GM11168 (cell line): ENCODE measurements at regions not wholly inside any gene's neighbourhood (a gene's known extent, or its start where the extent isn't known, plus 50 kb on each side); places are given as distances from the start of the nearest gene placed in this dataset.
"Not testable (repeated sequence)": the region's sequence is repeated elsewhere in the genome, so short reads cannot be mapped to it uniquely, and the experiment has no call there.

Experiments used
- in situ Hi-C: fragments of 300-500 bp; cut with MboI; formaldehyde crosslinking; loops from one replicate; pipeline ENCODE4 v1.12.0; 2022; ENCODE audit warnings: low sequenced_read_pairs; ENCODE audit not compliant: unreplicated experiment

GRCh38 chr18:76053551-76053950 lies 441.5 kb downstream of the ZNF516 start:
- in situ Hi-C loops, result no loop called here

GRCh38 chr18:76052227-76052595 lies 442.8 kb downstream of the ZNF516 start:
- in situ Hi-C loops, result no loop called here

GRCh38 chr18:76051396-76052226 lies 443.4 kb downstream of the ZNF516 start:
- in situ Hi-C loops, result no loop called here

- in situ Hi-C loops, result no loop called here
These were observed 448.8 kb downstream of the ZNF516 start for GRCh38 chr18:76046221-76046620.

GRCh38 chr18:76042511-76042910 lies 452.5 kb downstream of the ZNF516 start:
- in situ Hi-C loops, result no loop called here

GRCh38 chr18:76018210-76018609 lies 476.8 kb downstream of the ZNF516 start:
- in situ Hi-C loops, result no loop called here

- in situ Hi-C loops, result no loop called here
These were observed 482.0 kb downstream of the ZNF516 start for GRCh38 chr18:76013057-76013456.

- in situ Hi-C loops, result no loop called here
These were observed 489.3 kb downstream of the ZNF516 start for GRCh38 chr18:76005632-76006208.

GRCh38 chr18:75987913-75988312 lies 507.1 kb downstream of the ZNF516 start:
- in situ Hi-C loops, result not testable (repeated sequence)

- in situ Hi-C loops, result no loop called here
These were observed 510.2 kb downstream of the ZNF516 start for GRCh38 chr18:75984853-75985252.

GRCh38 chr18:75981102-75981501 lies 513.9 kb downstream of the ZNF516 start:
- in situ Hi-C loops, result no loop called here

GRCh38 chr18:75977081-75977480 lies 518.0 kb downstream of the ZNF516 start:
- in situ Hi-C loops, result no loop called here

- in situ Hi-C loops, result no loop called here
These were observed 524.8 kb downstream of the ZNF516 start for GRCh38 chr18:75970212-75970611.

- in situ Hi-C loops, result no loop called here
These were observed 528.6 kb downstream of the ZNF516 start for GRCh38 chr18:75966431-75966830.

GRCh38 chr18:75962036-75962572 lies 532.9 kb downstream of the ZNF516 start:
- in situ Hi-C loops, result no loop called here

- in situ Hi-C loops, result not testable (repeated sequence)
These were observed 532.9 kb upstream of the SMIM21 start for GRCh38 chr18:75960356-75960755.

GRCh38 chr18:75959150-75959549 lies 531.6 kb upstream of the SMIM21 start:
- in situ Hi-C loops, result no loop called here

GRCh38 chr18:75958683-75959082 lies 531.2 kb upstream of the SMIM21 start:
- in situ Hi-C loops, result no loop called here

- in situ Hi-C loops, result no loop called here
These were observed 517.9 kb upstream of the SMIM21 start for GRCh38 chr18:75945265-75945933.

- in situ Hi-C loops, result no loop called here
These were observed 509.8 kb upstream of the SMIM21 start for GRCh38 chr18:75937306-75937705.

- in situ Hi-C loops, result no loop called here
These were observed 509.4 kb upstream of the SMIM21 start for GRCh38 chr18:75936862-75937261.
